HCT116 (cell line): ENCODE measurements at regions not wholly inside any gene's neighbourhood (a gene's known extent, or its start where the extent isn't known, plus 50 kb on each side); places are given as distances from the start of the nearest gene placed in this dataset.

Experiments
- ATAC-seq: fragments of 200-7000 bp; cut with Tn5 transposase; 2 replicates; pipeline ENCODE4 v1.9.1; 2020; ENCODE audit warnings: mild to moderate bottlenecking, moderate library complexity
- BruUV-seq: library from RNA; stranded (reverse); fragments of 400-500 nt; replicated peaks from 2 replicates; lab custom pipeline; 2021; lab: Mats Ljungman, UMichigan
- CTCF ChIA-PET: fragments of 300-600 bp; sonication (Branson Sonifier 250); formaldehyde crosslinking; loops from one replicate; lab custom pipeline; 2021; ENCODE audit warnings: antibody characterized with exemption; lab: Charles Lee
- POLR2A ChIA-PET: fragments of 300-600, 350-600 bp; sonication (Branson Sonifier 250); formaldehyde crosslinking; loops from one replicate; lab custom pipeline; 2021; ENCODE audit warnings: antibody characterized with exemption; lab: Charles Lee
- RAD21 ChIA-PET, 2 experiments: fragments of 300-600 bp; sonication (Branson Sonifier 250); formaldehyde crosslinking; loops; one replicate each; lab custom pipeline; 2023; ENCODE audit warnings: low total read pairs in 2 of 2; ENCODE audit not compliant: uncharacterized antibody in 2 of 2, unreplicated experiment in 2 of 2, low non-redundant PET in 1 of 2; lab: Charles Lee
- DNase-seq: peaks from one replicate; pipeline ENCODE4 v3.0.0-alpha.2; 2010; ENCODE audit warnings: low read depth, low spot score
- H2AFZ ChIP-seq: fragments of 200-600 bp; shearing (Covaris generic), sonication (generic); 2 replicates; pipeline ENCODE4 v1.6.1; 2017; ENCODE audit warnings: low read depth, mixed run types, mixed read lengths, antibody characterized with exemption, low read length; ENCODE audit not compliant: poor library complexity, severe bottlenecking
- H3K27ac ChIP-seq: 2 replicates; pipeline ENCODE4 v1.5.1; 2012; ENCODE audit warnings: low read depth, low read length
- H3K27me3 ChIP-seq: fragments of 200-600 bp; sonication (generic); 2 replicates; pipeline ENCODE4 v1.6.1; 2016; ENCODE audit warnings: mixed run types, low read length, mixed read lengths; ENCODE audit not compliant: insufficient read depth
- H3K36me3 ChIP-seq, 2 experiments: fragments of 200-500 bp in 1 of 2; fragments of 200-600 bp in 1 of 2; sonication (Bioruptor generic) in 1 of 2; sonication (generic) in 1 of 2; 2 replicates each; pipeline versions ENCODE4 v1.5.1 to v1.6.1; 2014 to 2016; ENCODE audit warnings: low read length in 2 of 2, inconsistent platforms in 1 of 2, mixed read lengths in 1 of 2, mixed run types in 1 of 2; ENCODE audit not compliant: insufficient read depth in 2 of 2, control insufficient read depth in 1 of 2
- H3K4me1 ChIP-seq, 2 experiments: fragments of 200-600 bp in 1 of 2; sonication (generic) in 1 of 2; 2 replicates each; pipeline versions ENCODE4 v1.5.1 to v1.6.1; 2012 to 2017; ENCODE audit warnings: low read length in 2 of 2, inconsistent platforms in 1 of 2, mild to moderate bottlenecking in 1 of 2, mixed read lengths in 1 of 2, mixed run types in 1 of 2, moderate library complexity in 1 of 2; ENCODE audit not compliant: insufficient read depth in 2 of 2, control insufficient read depth in 1 of 2
- H3K4me2 ChIP-seq: fragments of 200-600 bp; sonication (generic); 2 replicates; pipeline ENCODE4 v1.6.1; 2017; ENCODE audit warnings: mixed run types, low read length, mixed read lengths
- H3K4me3 ChIP-seq, 2 experiments: fragments of 200-600 bp in 1 of 2; sonication (generic) in 1 of 2; replicated peaks in 1 of 2; 2 replicates each; pipeline ENCODE4 v1.5.1; 2011 to 2016; ENCODE audit warnings: low read length in 2 of 2, control low read depth in 1 of 2, low read depth in 1 of 2, mild to moderate bottlenecking in 1 of 2, mixed read lengths in 1 of 2, mixed run types in 1 of 2
- H3K79me2 ChIP-seq: fragments of 200-600 bp; sonication (generic); 2 replicates; pipeline ENCODE4 v1.6.1; 2017; ENCODE audit warnings: mild to moderate bottlenecking, mixed run types, low read length, moderate library complexity, mixed read lengths; ENCODE audit not compliant: insufficient read depth
- H3K9ac ChIP-seq: fragments of 200-600 bp; sonication (generic); 2 replicates; pipeline ENCODE4 v1.6.1; 2016; ENCODE audit warnings: low read length, mixed read lengths
- H3K9me2 ChIP-seq: fragments of 200-600 bp; sonication (generic), shearing (Covaris generic); 2 replicates; pipeline ENCODE4 v1.6.1; 2017; ENCODE audit warnings: mixed run types, mild to moderate bottlenecking, moderate library complexity; ENCODE audit not compliant: insufficient read depth
- H3K9me3 ChIP-seq, 2 experiments: fragments of 200-500 bp in 1 of 2; fragments of 200-600 bp in 1 of 2; sonication (Bioruptor generic) in 1 of 2; sonication (generic) in 1 of 2; 2 replicates each; pipeline ENCODE4 v1.6.1; 2014 to 2017; ENCODE audit warnings: low read length in 2 of 2, mixed read lengths in 2 of 2, inconsistent platforms in 1 of 2, low read depth in 1 of 2, mild to moderate bottlenecking in 1 of 2, mixed run types in 1 of 2, moderate library complexity in 1 of 2; ENCODE audit not compliant: control insufficient read depth in 1 of 2, insufficient read depth in 1 of 2
- H4K20me1 ChIP-seq: fragments of 200-600 bp; sonication (generic), shearing (Covaris generic); 2 replicates; pipeline ENCODE4 v1.6.1; 2017; ENCODE audit warnings: mixed run types, mild to moderate bottlenecking, moderate library complexity; ENCODE audit not compliant: insufficient read depth
- JUND ChIP-seq: IDR thresholded peaks from 2 replicates; pipeline ENCODE4 v1.6.1; 2012
- MAX ChIP-seq: IDR thresholded peaks from 2 replicates; pipeline ENCODE4 v1.6.1; 2012
- POLR2AphosphoS5 ChIP-seq: IDR thresholded peaks from 2 replicates; pipeline ENCODE4 v1.6.1; 2011; ENCODE audit warnings: mild to moderate bottlenecking, low read depth, low read length, moderate library complexity
- TCF7L2 ChIP-seq: IDR thresholded peaks from 2 replicates; pipeline ENCODE4 v1.7.0; 2011; ENCODE audit warnings: borderline replicate concordance, inconsistent platforms; ENCODE audit not compliant: insufficient read depth, insufficient read length; ENCODE audit errors: extremely low read depth
- ZBTB33 ChIP-seq: IDR thresholded peaks from 2 replicates; pipeline ENCODE4 v1.6.1; 2011; ENCODE audit warnings: mild to moderate bottlenecking, low read length, moderate library complexity; ENCODE audit not compliant: insufficient replicate concordance; ENCODE audit errors: extremely low read depth
- intact Hi-C: fragments of 100-400 bp; cut with micrococcal nuclease; formaldehyde crosslinking; loops from 2 replicates; pipeline ENCODE4 v1.10.0; 2022

GRCh38 chr14:30499358-30499757 lies 59.6 kb upstream of the G2E3 start:
- intact Hi-C loops = no loop called here
- DNase-seq (no peak), ATAC-seq (no peak)
- RAD21 ChIA-PET = no interaction called here
- no peak for TF ChIP-seq POLR2AphosphoS5
- H4K20me1 ChIP-seq = no peaks in the 10 kb centered on the region
- H3K4me2 ChIP-seq = no peak overlapping the region
- no peaks in the 10 kb centered on the region for H3K36me3 ChIP-seq
- peaks cover 17% of the 10 kb centered on the region; the same call in 1 of the 2 replicates for H3K27me3 ChIP-seq
- no peaks in the 10 kb centered on the region for H3K9me2 ChIP-seq
- BruUV-seq = no TSS peak
- no peak overlapping the region for H2AFZ ChIP-seq
- no peak overlapping the region for H3K27ac ChIP-seq
- no peaks in the 10 kb centered on the region for H3K79me2 ChIP-seq
- no peak overlapping the region for H3K4me3 ChIP-seq
- H3K4me1 ChIP-seq = no peaks in the 10 kb centered on the region
- POLR2A ChIA-PET = no interaction called here
- CTCF ChIA-PET = no interaction called here
- H3K9ac ChIP-seq = no peak overlapping the region
- H3K9me3 ChIP-seq = no peaks in the 10 kb centered on the region

- Histone ChIP-seq H3K36me3 (no peaks in the 10 kb centered on the region), H2AFZ (no peak overlapping the region), H3K9ac (no peak overlapping the region), H3K4me2 (no peak overlapping the region), H3K9me2 (no peaks in the 10 kb centered on the region), H3K27me3 (peaks cover 17% of the 10 kb centered on the region; the same call in 1 of the 2 replicates), H3K79me2 (no peaks in the 10 kb centered on the region), H3K4me3 (no peak overlapping the region), H3K4me1 (no peaks in the 10 kb centered on the region), H3K27ac (no peak overlapping the region), H4K20me1 (no peaks in the 10 kb centered on the region), H3K9me3 (no peaks in the 10 kb centered on the region)
- no peak for DNase-seq
- no TSS peak for BruUV-seq
- RAD21 ChIA-PET = no interaction called here
- TF ChIP-seq ZBTB33 = no peak
- no peak for TF ChIP-seq TCF7L2
- TF ChIP-seq MAX = no peak
- TF ChIP-seq JUND = no peak
- ATAC-seq = no peak
- intact Hi-C loops = loop anchor here (10.0 kb wide), 1 partner anchor 115 kb away; no protein-coding TSS in a partner anchor
- CTCF ChIA-PET = no interaction called here
- POLR2A ChIA-PET = no interaction called here
Observed at GRCh38 chr14:30500222-30500621, 58.7 kb upstream of the G2E3 start.
